ENCODE measurements at regions not wholly inside any gene's neighbourhood (a gene's known extent, or its start where the extent isn't known, plus 50 kb on each side); places are given as distances from the start of the nearest gene placed in this dataset.
A peak's percentile ranks its signal among the peaks of the same experiment; 100 is the strongest.

GRCh38 chr9:71612889-71613288 lies 155.4 kb downstream of the CEMIP2 start:
- Mint-ChIP-seq H3K4me3 (no peak overlapping the region), H3K27ac (no peak overlapping the region), H3K9me3 (peaks cover 28% of the 10 kb centered on the region), H3K27me3 (ENCODE audit: low read depth) (no peaks in the 10 kb centered on the region), H3K4me1 (peaks cover 9% of the 10 kb centered on the region), H3K36me3 (peaks cover 6% of the 10 kb centered on the region)
- TF ChIP-seq CTCF (IDR thresholded peaks at IDR 0.05; ENCODE audit: unreplicated experiment): no peak
- no peak for DNase-seq (ENCODE audit: low spot score in 2 of 2, unreplicated experiment in 2 of 2)

DNA sequence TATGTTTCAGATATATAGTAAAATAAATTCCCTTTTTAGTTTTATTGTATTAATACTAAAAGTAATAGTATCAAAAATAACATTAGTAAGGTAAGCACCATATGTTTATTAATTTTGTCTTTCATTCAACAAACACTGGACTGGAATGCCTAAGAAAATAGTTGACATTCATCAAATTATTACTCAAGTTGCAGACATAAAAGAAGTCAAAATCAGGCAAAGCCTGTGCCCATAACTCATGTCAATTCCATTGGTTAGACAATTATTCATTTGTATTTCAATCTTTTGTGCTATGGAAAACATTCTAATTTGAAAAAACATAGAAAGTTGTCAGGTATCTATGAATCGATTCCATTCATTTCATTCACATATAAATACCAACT lies 158.9 kb downstream of the CEMIP2 start:
- no peaks in the 10 kb centered on the region for H3K36me3 Mint-ChIP-seq
- H3K27me3 Mint-ChIP-seq (ENCODE audit: low read depth): no peaks in the 10 kb centered on the region
- no peak for TF ChIP-seq CTCF (IDR thresholded peaks at IDR 0.05; ENCODE audit: unreplicated experiment)
- no peak overlapping the region for H3K4me3 Mint-ChIP-seq
- H3K4me1 Mint-ChIP-seq: peaks cover 8% of the 10 kb centered on the region
- no peak for DNase-seq (ENCODE audit: low spot score in 2 of 2, unreplicated experiment in 2 of 2)
- no peak overlapping the region for H3K27ac Mint-ChIP-seq
- peaks cover 16% of the 10 kb centered on the region for H3K9me3 Mint-ChIP-seq

DNA sequence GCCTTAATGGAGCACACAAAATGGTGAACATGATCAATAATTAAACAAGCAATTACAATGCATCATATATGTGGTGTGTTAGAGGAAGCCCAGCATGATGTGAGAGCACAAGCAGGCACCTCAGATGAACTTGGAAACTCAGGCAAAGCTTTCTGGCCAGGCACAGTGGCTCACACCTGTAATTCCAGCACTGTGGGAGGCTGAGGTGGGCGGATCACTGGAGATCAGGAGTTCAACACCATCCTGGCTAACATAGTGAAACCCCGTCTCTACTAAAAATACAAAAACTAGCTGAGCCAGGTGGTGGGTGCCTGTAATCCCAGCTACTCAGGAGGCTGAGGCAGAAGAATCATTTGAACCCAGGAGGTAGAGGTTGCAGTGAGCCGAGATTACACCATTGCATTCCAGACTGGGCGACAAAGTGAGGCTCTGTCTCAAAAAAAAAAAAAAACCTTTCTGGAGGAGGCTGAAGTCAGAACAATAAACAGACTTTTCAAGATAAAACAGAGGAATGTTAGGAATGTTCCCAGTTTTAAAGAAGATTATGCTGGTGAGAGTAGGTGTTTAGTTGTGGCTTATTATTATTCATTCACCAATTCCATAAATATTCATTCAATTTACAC lies 159.4 kb downstream of the CEMIP2 start:
- H3K27ac Mint-ChIP-seq: peak overlapping the region; percentile 56
- no peak overlapping the region for H3K4me3 Mint-ChIP-seq
- no peaks in the 10 kb centered on the region for H3K27me3 Mint-ChIP-seq (ENCODE audit: low read depth)
- H3K9me3 Mint-ChIP-seq: peaks cover 16% of the 10 kb centered on the region
- no peak for TF ChIP-seq CTCF (IDR thresholded peaks at IDR 0.05; ENCODE audit: unreplicated experiment)
- no peak for DNase-seq (ENCODE audit: low spot score in 2 of 2, unreplicated experiment in 2 of 2)
- peaks cover 5% of the 10 kb centered on the region for H3K4me1 Mint-ChIP-seq
- H3K36me3 Mint-ChIP-seq: no peaks in the 10 kb centered on the region

GRCh38 chr9:71608021-71608420 lies 160.3 kb downstream of the CEMIP2 start:
- H3K4me1 Mint-ChIP-seq: peaks cover 5% of the 10 kb centered on the region
- no peak for DNase-seq (ENCODE audit: low spot score in 2 of 2, unreplicated experiment in 2 of 2)
- TF ChIP-seq CTCF (IDR thresholded peaks at IDR 0.05; ENCODE audit: unreplicated experiment): no peak
- no peaks in the 10 kb centered on the region for H3K27me3 Mint-ChIP-seq (ENCODE audit: low read depth)
- H3K36me3 Mint-ChIP-seq: no peaks in the 10 kb centered on the region
- H3K27ac Mint-ChIP-seq: no peak overlapping the region
- peaks cover 16% of the 10 kb centered on the region for H3K9me3 Mint-ChIP-seq
- H3K4me3 Mint-ChIP-seq: no peak overlapping the region

DNA sequence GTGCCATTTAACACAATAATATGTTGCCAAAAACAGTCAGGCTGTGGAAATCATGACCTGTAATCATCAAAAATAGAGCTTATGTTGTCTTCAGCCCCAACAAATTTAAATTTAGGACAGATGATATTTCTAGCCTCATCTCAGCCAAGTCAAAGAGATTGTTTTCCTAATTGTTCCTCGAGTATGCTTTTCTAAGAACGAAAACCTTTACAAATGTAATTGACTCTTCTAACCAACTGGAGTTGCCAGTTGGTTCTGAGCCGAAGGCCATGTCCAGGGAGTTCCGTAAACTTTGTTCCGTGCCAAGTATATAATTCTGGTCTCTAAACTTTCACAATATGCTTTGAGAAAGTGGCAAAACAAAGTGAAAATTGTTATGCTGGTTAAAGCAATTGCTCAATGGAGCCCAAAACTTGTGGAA lies 160.8 kb downstream of the CEMIP2 start:
- H3K4me1 Mint-ChIP-seq: peaks cover 5% of the 10 kb centered on the region
- TF ChIP-seq CTCF (IDR thresholded peaks at IDR 0.05; ENCODE audit: unreplicated experiment): no peak
- H3K9me3 Mint-ChIP-seq: peaks cover 16% of the 10 kb centered on the region
- H3K27ac Mint-ChIP-seq: no peak overlapping the region
- H3K27me3 Mint-ChIP-seq (ENCODE audit: low read depth): no peaks in the 10 kb centered on the region
- H3K36me3 Mint-ChIP-seq: no peaks in the 10 kb centered on the region
- DNase-seq (ENCODE audit: low spot score in 2 of 2, unreplicated experiment in 2 of 2): no peak
- no peak overlapping the region for H3K4me3 Mint-ChIP-seq

All from mesothelial cell of epicardium (in vitro differentiated cells).